ENCODE measurements at regions not wholly inside any gene's neighbourhood (a gene's known extent, or its start where the extent isn't known, plus 50 kb on each side); places are given as distances from the start of the nearest gene placed in this dataset.

DNA sequence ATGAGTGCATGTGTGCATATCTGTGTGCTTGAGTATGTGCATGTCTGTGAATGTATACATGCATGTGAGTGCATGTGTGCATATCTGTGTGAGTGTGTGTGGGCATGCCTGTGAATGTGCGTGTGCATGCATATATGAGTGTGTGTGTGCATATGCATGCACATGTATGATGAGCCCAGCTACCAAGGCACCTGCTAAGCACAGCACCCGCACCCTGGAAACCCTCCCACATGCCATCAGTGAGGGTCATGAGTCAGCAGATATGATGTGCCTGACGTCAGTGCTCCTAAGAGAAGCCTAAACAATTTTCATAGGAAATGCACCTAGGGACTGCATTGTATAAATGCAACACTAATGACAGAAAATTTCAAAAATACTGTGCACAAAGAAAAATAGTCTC, 151.1 kb downstream of the KIF26A start:
- no peaks in the 10 kb centered on the region for H3K4me1 Mint-ChIP-seq

GRCh38 chr14:104290058-104290667, 151.8 kb downstream of the KIF26A start:
- no peaks in the 10 kb centered on the region for H3K4me1 Mint-ChIP-seq
- H3K27me3 Mint-ChIP-seq (ENCODE audit: low read depth in 3 of 3): peaks cover 0 to 5% (median 0%) of the 10 kb centered on the region in 3 donors
- DNase-seq: no peak
- H3K9ac ChIP-seq (ENCODE audit: insufficient read depth, low read length, poor library complexity, severe bottlenecking): no peak overlapping the region
- no peaks in the 10 kb centered on the region for H3K36me3 ChIP-seq (replicated peaks in 1 of 2; ENCODE audit: control insufficient read depth in 1 of 2, insufficient read depth in 2 of 2, low read length in 2 of 2)
- peaks cover 0 to 9% (median 4%) of the 10 kb centered on the region in 7 donors for H3K9me3 Mint-ChIP-seq
- no peak overlapping the region for H3K27ac ChIP-seq (ENCODE audit: low read depth in 1 of 2, low read length in 2 of 2)
- 71% methylated on average over 10 of the region's 14 CpGs for WGBS (ENCODE audit: insufficient coverage)
- H3K4me3 ChIP-seq (replicated peaks in 1 of 3; ENCODE audit: low read depth in 2 of 3, low read length in 3 of 3): no peak overlapping the region
- H3K27ac Mint-ChIP-seq: no peak overlapping the region
- H3K9me3 ChIP-seq (replicated peaks in 1 of 2; ENCODE audit: control insufficient read depth in 1 of 2, insufficient read depth in 1 of 2, low read length in 2 of 2): peaks cover 9 to 12% of the 10 kb centered on the region in 2 donors
- H4K20me1 ChIP-seq (ENCODE audit: insufficient read depth, low read length): no peaks in the 10 kb centered on the region
- no peak overlapping the region for H3K4me2 ChIP-seq (replicated peaks; ENCODE audit: extremely low read depth, low read length, poor library complexity, severe bottlenecking)
- no peaks in the 10 kb centered on the region for H3K4me1 ChIP-seq (ENCODE audit: control insufficient read depth in 1 of 2, insufficient read depth in 2 of 2, low read length in 2 of 2)
- no peaks in the 10 kb centered on the region for H3K36me3 Mint-ChIP-seq
- intact Hi-C loops (cut with micrococcal nuclease): no loop called here
- no peak for TF ChIP-seq CTCF (IDR thresholded peaks at IDR 0.05)
- no peak overlapping the region for H2AFZ ChIP-seq (ENCODE audit: insufficient read depth, low read depth, low read length, poor library complexity, severe bottlenecking)
- no peaks in the 10 kb centered on the region for H3K79me2 ChIP-seq (ENCODE audit: insufficient read depth, low read length)
- no peaks in the 10 kb centered on the region for H3K27me3 ChIP-seq (ENCODE audit: control insufficient read depth in 2 of 2, insufficient read depth in 2 of 2, low read length in 2 of 2)
- H3K4me3 Mint-ChIP-seq: no peak overlapping the region

More for the DNA sequence above, 151.1 kb downstream of the KIF26A start:
- no peaks in the 10 kb centered on the region for H3K36me3 Mint-ChIP-seq
- no peak overlapping the region for H3K4me2 ChIP-seq (replicated peaks; ENCODE audit: extremely low read depth, low read length, poor library complexity, severe bottlenecking)
- H3K27ac Mint-ChIP-seq: no peak overlapping the region
- H2AFZ ChIP-seq (ENCODE audit: insufficient read depth, low read depth, low read length, poor library complexity, severe bottlenecking): no peak overlapping the region
- no peaks in the 10 kb centered on the region for H3K27me3 ChIP-seq (ENCODE audit: control insufficient read depth in 2 of 2, insufficient read depth in 2 of 2, low read length in 2 of 2)
- peaks cover 0 to 9% (median 4%) of the 10 kb centered on the region in 7 donors for H3K9me3 Mint-ChIP-seq
- no peak overlapping the region for H3K27ac ChIP-seq (ENCODE audit: low read depth in 1 of 2, low read length in 2 of 2)
- intact Hi-C loops (cut with micrococcal nuclease): no loop called here
- no peaks in the 10 kb centered on the region for H3K4me1 ChIP-seq (ENCODE audit: control insufficient read depth in 1 of 2, insufficient read depth in 2 of 2, low read length in 2 of 2)
- H3K36me3 ChIP-seq (replicated peaks in 1 of 2; ENCODE audit: control insufficient read depth in 1 of 2, insufficient read depth in 2 of 2, low read length in 2 of 2): no peaks in the 10 kb centered on the region
- H3K27me3 Mint-ChIP-seq (ENCODE audit: low read depth in 3 of 3): peaks cover 0 to 5% (median 0%) of the 10 kb centered on the region in 3 donors
- DNase-seq: no peak
- H3K9me3 ChIP-seq (replicated peaks in 1 of 2; ENCODE audit: control insufficient read depth in 1 of 2, insufficient read depth in 1 of 2, low read length in 2 of 2): peaks cover 9 to 12% of the 10 kb centered on the region in 2 donors
- no peaks in the 10 kb centered on the region for H3K79me2 ChIP-seq (ENCODE audit: insufficient read depth, low read length)
- no CpG with 5 or more reads among the region's 3 CpGs for WGBS (ENCODE audit: insufficient coverage)
- no peak overlapping the region for H3K4me3 ChIP-seq (replicated peaks in 1 of 3; ENCODE audit: low read depth in 2 of 3, low read length in 3 of 3)
- no peak overlapping the region for H3K9ac ChIP-seq (ENCODE audit: insufficient read depth, low read length, poor library complexity, severe bottlenecking)
- H4K20me1 ChIP-seq (ENCODE audit: insufficient read depth, low read length): no peaks in the 10 kb centered on the region
- H3K4me3 Mint-ChIP-seq: no peak overlapping the region
- TF ChIP-seq CTCF (IDR thresholded peaks at IDR 0.05): no peak

Measured in CD14-positive monocyte (primary cell).